HEK293 (cell line): ENCODE measurements at regions not wholly inside any gene's neighbourhood (a gene's known extent, or its start where the extent isn't known, plus 50 kb on each side); places are given as distances from the start of the nearest gene placed in this dataset.

Source experiments
- ATF2 ChIP-seq: fragments of 450-650 bp; formaldehyde crosslinking; IDR thresholded peaks from 2 replicates; pipeline ENCODE4 v1.5.1; 2016; ENCODE audit warnings: missing biosample characterization, missing genetic modification characterization, low read depth
- CTCF ChIP-seq: fragments of 450-650 bp; formaldehyde crosslinking; IDR thresholded peaks from 2 replicates; pipeline ENCODE4 v1.5.1; 2016; ENCODE audit warnings: missing biosample characterization, missing genetic modification characterization
- ELK4 ChIP-seq: IDR thresholded peaks from 2 replicates; pipeline ENCODE4 v1.6.1; 2011; ENCODE audit warnings: mild to moderate bottlenecking, low read depth, low read length, borderline replicate concordance
- HOXA7 ChIP-seq: sonication (generic); formaldehyde crosslinking; IDR thresholded peaks from 2 replicates; pipeline ENCODE4 v1.8.1; 2022; ENCODE audit warnings: missing genetic modification reagents, borderline replicate concordance
- KLF9 ChIP-seq: fragments of 450-650 bp; formaldehyde crosslinking; IDR thresholded peaks from 2 replicates; pipeline ENCODE4 v1.5.1; 2016; ENCODE audit warnings: missing biosample characterization, missing genetic modification characterization, low read depth
- TCF7L2 ChIP-seq: IDR thresholded peaks from 2 replicates; pipeline ENCODE4 v1.6.1; 2011; ENCODE audit warnings: low read depth, mild to moderate bottlenecking, inconsistent platforms, low read length, moderate library complexity, borderline replicate concordance
- ZBTB44 ChIP-seq: fragments of 450-650 bp; IDR thresholded peaks from 2 replicates; pipeline ENCODE4 v1.5.1; 2018; ENCODE audit warnings: missing biosample characterization, mild to moderate bottlenecking, missing genetic modification characterization
- ZFP37 ChIP-seq: fragments of 450-650 bp; formaldehyde crosslinking; IDR thresholded peaks from 2 replicates; pipeline ENCODE4 v1.5.1; 2016; ENCODE audit warnings: missing biosample characterization, missing genetic modification characterization
- ZNF121 ChIP-seq: fragments of 450-650 bp; formaldehyde crosslinking; IDR thresholded peaks from 2 replicates; pipeline ENCODE4 v1.5.1; 2016; ENCODE audit warnings: missing biosample characterization, missing genetic modification characterization
- ZNF175 ChIP-seq: fragments of 450-650 bp; formaldehyde crosslinking; IDR thresholded peaks from 2 replicates; pipeline ENCODE4 v1.5.1; 2016; ENCODE audit warnings: missing biosample characterization, missing genetic modification characterization
- ZNF26 ChIP-seq: fragments of 450-650 bp; formaldehyde crosslinking; IDR thresholded peaks from 2 replicates; pipeline ENCODE4 v1.5.1; 2016; ENCODE audit warnings: missing biosample characterization, missing genetic modification characterization
- ZNF350 ChIP-seq: fragments of 450-650 bp; formaldehyde crosslinking; IDR thresholded peaks from 2 replicates; pipeline ENCODE4 v1.5.0; 2017; ENCODE audit warnings: missing biosample characterization, mild to moderate bottlenecking, missing genetic modification characterization
- ZNF449 ChIP-seq: fragments of 450-650 bp; formaldehyde crosslinking; IDR thresholded peaks from 2 replicates; pipeline ENCODE4 v1.5.1; 2017; ENCODE audit warnings: missing biosample characterization, mild to moderate bottlenecking, missing genetic modification characterization, moderate library complexity

GRCh38 chr10:3580565-3580964 lies 204.4 kb downstream of the KLF6 start:
- no peak for TF ChIP-seq CTCF (tag by site-specific recombination)
- TF ChIP-seq TCF7L2 = no peak
- TF ChIP-seq ZNF121 (tag by site-specific recombination) = no peak
- no peak for TF ChIP-seq ZNF175 (tag by site-specific recombination)
- no peak for TF ChIP-seq ZNF449 (tag by site-specific recombination)
- no peak for TF ChIP-seq ZNF26
- TF ChIP-seq ZNF350 (tag by site-specific recombination) = no peak
- no peak for TF ChIP-seq ATF2 (tag by site-specific recombination)
- no peak for TF ChIP-seq HOXA7 (CRISPR knock-in tag)
- TF ChIP-seq KLF9 (tag by site-specific recombination) = no peak
- no peak for TF ChIP-seq ELK4
- TF ChIP-seq ZFP37 (tag by site-specific recombination) = no peak
- TF ChIP-seq ZBTB44 = no peak
